GM21786 (cell line): ENCODE measurements at regions not wholly inside any gene's neighbourhood (a gene's known extent, or its start where the extent isn't known, plus 50 kb on each side); places are given as distances from the start of the nearest gene placed in this dataset.
"Not testable (repeated sequence)": the region's sequence is repeated elsewhere in the genome, so short reads cannot be mapped to it uniquely, and the experiment has no call there.

Experiments used
- ATAC-seq: cut with Tn5 transposase; IDR thresholded peaks from one replicate; pipeline ENCODE4 v1.9.1; 2021; ENCODE audit not compliant: unreplicated experiment

DNA sequence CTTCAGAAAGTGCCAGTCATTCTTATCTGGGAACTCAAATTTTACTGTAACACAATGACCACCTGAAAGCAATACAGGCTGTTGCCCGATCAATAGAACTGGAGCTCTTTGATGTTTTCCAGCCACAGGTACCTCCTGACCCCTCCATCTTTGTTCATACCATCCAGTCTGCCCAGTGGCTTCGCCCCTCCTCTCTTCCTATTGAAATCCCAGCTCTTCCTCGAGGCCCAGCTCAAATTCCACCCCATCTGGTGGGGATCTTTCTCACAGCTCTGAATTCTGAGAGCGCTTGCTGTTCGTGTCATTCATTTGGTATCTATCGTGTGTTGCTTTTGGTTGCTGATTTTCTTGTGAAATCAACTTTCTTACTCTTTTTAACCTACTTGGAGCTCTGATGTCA lies 87.9 kb upstream of the CNKSR3 start:
- ATAC-seq: no peak

GRCh38 chr6:154602296-154602695 lies 91.8 kb upstream of the CNKSR3 start:
- no peak for ATAC-seq

DNA sequence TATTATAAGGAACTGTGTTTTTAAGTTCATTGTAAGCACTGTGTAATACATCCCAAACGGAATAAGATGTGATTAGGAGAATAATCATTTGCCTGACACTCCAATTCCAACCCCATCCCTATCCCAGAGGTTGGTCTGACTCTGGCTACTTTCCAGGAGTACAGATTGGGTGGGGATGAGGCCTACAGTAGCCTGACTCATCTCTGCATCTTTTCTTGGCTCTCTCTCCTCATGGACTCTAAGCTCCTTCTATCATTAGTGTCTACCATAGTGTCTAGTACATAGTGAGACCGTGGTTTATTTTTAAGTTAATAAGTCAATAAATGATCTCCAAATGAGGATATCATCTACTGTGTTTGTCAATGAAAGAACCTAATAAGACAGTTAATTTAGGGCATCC lies 92.2 kb upstream of the CNKSR3 start:
- ATAC-seq: no peak

DNA sequence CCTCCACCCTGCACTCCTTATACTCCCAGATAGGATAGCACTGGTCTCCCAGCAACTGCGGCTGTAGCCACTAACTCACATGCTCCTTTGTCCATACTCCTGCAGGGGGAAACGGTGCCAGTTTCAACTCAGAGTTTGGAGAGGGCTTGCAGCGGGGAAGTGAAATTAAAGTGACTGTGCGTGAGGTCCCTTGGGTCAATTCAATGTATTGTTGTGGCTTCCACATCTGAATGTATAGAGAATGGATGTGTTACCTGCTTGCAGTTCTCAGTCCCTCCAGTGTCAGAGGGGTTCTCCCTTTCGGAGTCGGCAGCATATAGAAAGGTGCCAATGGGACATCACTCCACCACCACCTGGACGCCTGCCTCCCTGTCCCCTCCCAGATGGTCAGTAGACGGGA lies 93.6 kb upstream of the CNKSR3 start:
- peak; percentile 30 for ATAC-seq

GRCh38 chr6:154605178-154605881 lies 94.8 kb upstream of the CNKSR3 start:
- ATAC-seq: peak; percentile 53

- no peak for ATAC-seq
These were observed 95.4 kb upstream of the CNKSR3 start for GRCh38 chr6:154605882-154606370.

DNA sequence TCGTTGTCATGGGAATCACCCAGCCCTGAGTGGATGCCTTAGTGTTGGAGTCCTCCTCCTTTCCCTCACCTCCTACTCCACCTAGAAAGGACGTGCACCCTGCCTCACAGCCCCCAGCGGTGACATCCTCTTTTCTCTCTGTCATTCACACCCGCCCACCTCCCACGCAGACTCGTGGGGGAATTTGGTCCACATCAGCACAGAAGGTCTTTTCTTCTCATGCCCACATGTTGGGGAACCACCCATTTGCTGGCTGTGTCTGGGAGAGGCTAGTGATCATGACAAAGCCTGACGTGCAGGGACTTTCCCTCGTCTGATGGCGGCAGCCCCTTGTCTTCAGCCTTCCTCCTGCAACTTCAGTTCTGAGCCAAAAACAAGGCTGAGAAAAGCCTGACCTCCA lies 96.0 kb upstream of the CNKSR3 start:
- ATAC-seq: peak; percentile 65

GRCh38 chr6:154606860-154607259 lies 96.4 kb upstream of the CNKSR3 start:
- no peak for ATAC-seq

GRCh38 chr6:154611241-154611640 lies 100.8 kb upstream of the CNKSR3 start:
- ATAC-seq: no peak

- no peak for ATAC-seq
These were observed 101.4 kb upstream of the CNKSR3 start for GRCh38 chr6:154611847-154612246.

DNA sequence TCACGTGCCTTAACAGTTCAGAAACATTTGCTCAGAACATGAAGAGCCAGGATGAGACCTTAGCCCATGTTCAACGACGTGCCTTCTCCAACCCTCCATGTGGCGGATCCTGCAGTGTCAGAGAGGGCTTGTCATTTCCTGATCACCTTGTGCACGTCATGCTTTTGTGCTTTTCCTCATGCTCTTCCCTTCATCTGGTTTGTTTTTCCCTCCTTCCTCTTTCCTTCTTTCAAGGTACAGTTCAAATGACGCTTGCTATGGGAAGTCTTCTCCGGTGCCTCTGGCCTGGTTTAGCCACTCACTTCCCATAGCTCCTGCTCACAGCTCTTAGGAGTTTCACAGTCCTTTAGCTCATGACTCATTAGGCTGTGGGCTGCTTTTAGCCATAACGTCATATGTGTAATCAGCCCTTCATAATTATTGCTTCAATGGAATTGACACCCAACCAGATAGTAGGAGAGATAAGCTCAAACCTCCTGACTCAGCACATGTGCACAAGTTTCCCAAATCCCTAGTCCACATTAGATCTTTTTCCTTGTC lies 102.7 kb upstream of the CNKSR3 start:
- ATAC-seq: no peak

DNA sequence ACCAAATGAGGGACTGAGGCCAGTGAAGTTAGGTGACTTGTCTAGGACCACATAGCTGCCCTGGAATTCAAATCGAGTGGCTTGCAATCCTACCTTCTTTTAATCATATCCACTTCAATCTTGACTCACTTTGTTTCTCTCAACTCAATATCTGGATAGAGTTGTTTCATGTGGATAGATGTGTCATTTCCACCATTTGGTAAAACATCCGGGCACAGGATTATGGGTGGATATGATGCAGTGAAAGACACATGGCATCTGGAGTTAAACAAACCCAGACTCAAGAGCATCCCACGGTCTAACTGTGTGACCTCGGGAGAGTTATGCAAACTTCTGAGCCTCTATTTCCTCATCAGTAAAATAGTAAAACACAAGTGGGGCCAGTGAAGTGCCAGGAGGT lies 103.6 kb upstream of the CNKSR3 start:
- ATAC-seq: no peak

- no peak for ATAC-seq
These were observed 104.2 kb upstream of the CNKSR3 start for GRCh38 chr6:154614641-154615040.

DNA sequence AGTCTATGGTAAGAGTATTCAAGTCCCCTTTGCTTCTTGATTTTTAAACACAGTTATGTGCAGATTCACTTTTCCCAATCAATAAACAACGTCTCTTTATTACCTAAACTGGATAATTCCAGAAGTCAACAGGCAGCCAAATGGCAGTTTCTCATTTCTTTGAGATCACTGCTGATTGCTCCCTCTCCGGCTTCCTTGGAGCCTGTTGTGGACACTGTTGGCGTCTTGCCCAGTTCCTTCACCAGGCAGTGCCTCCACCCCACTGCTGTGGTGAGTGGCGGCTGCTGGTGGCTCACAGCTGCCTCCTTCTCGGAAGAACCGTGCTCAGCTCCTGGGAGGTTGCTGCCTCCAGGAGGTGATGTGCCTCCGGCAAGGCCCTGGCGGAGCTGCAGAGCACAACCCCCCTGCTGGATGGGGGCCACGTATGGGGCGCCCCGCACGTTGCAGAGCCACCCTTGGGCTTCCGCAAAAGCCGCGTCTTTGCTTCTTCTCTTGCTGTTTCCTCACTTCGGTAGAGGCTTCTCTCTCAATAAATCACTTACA lies 105.1 kb upstream of the CNKSR3 start:
- ATAC-seq: no peak

DNA sequence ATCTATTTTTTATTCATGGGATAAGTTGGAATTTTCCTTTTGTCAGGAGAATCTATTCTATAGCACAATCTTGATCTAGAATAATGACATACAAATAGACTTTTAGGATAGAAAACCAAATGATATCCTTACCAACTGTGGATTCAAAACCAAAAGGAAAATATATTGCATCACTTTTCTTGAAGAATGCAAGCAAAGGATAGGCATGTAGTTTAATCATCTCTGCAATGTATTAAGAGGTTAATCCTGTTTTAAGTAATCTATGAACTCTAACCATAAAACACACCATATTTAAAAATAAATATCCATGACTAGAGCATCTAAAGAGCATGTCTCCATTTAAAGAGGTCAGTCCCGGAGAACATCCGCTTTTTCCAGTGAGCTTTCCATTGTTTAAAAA lies 106.7 kb upstream of the CNKSR3 start:
- no peak for ATAC-seq

GRCh38 chr6:154619146-154619545 lies 108.7 kb upstream of the CNKSR3 start:
- ATAC-seq: no peak

DNA sequence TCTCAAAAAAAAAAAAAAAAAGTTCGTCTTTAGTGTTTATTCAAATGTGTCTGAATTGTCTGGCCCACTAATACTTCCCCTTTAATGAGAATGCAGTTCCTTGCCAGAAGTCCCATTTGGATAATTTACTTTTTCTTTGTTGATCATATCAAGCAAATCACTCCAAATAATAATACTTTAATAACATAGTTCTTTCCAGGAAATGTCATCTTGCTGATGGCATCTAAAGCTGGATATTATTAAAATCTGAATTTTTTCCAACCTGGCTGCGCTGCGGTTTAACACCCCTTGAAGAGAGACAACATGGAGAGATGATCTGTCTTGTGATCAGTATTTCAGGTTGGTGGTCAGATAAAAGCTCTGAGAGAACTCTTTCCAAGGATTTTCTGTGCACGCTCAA lies 111.2 kb upstream of the CNKSR3 start:
- ATAC-seq: no peak

DNA sequence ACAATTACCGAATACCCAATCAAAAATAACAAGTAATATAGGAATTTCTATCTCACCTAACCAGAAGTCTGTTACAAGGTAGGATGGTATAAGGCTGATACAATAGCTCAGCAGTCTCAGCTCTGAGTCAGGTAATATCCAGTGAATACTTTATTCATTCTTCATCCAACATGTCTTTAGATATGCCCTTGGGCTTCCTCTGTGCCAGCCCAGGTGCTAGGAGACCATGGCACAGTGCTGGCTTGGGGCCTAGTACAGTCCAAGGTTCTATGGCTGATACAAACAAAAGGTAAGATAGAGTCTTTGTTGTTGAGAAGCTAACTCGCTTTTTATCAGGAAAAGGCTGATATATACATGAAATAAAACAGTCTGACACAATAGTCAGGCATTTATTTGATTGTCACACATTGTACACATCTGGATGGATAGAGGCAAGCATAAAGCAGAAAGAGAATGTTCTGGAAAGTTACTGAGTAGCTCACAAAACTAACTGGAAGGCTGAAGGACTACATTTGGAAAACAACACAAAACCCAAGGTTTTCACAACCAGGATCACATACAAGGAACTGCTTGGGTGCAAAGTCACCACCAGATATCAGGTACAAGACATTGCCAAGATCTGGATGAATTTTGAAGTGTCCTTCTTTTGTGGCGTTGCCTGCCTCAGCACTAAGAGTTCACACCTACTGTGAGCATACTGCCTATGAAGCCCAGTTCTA lies 110.4 kb upstream of the SCAF8 start:
- ATAC-seq: no peak

GRCh38 chr6:154623391-154623790 lies 109.8 kb upstream of the SCAF8 start:
- ATAC-seq: no peak

DNA sequence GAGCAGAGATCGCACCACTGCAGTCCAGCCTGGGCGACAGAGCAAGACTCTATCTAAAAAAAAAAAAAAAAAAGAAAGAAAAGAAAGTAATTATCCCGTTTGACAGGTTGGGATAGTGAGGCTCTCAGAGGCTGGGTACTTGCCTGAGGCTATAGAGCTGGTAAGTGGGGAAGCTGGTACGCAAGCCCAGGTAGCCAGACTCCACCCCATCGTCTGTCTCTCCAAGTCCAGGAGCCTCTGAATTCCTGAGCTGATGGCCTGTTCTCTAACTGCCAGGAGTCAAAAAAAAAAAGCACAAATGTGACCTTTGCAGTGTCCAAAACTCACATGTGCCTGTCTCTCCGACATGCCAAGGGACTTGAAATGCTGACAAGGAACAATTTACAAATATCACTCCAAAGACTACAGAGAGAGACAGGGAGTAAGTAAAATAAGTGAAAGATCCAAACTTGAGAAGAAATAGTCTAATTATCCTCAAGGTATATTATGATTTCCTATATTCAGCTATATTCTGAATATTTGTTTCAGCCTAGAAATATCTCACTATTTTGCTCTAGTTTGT lies 109.1 kb upstream of the SCAF8 start:
- no peak for ATAC-seq

- not testable (repeated sequence) for ATAC-seq
These were observed 108.5 kb upstream of the SCAF8 start for GRCh38 chr6:154624727-154625126.

- no peak for ATAC-seq
These were observed 107.5 kb upstream of the SCAF8 start for GRCh38 chr6:154625721-154626120.
